Retina (tissue), 1 donor: ENCODE measurements at regions not wholly inside any gene's neighbourhood (a gene's known extent, or its start where the extent isn't known, plus 50 kb on each side); places are given as distances from the start of the nearest gene placed in this dataset.
"Not testable (repeated sequence)": the region's sequence is repeated elsewhere in the genome, so short reads cannot be mapped to it uniquely, and the experiment has no call there.

Experiments used
- DNase-seq: peaks from one replicate; pipeline ENCODE4 v3.0.0-alpha.2; 2016

- DNase-seq, result no peak
Observed at GRCh38 chr13:111064661-111065060, 50.4 kb upstream of the ARHGEF7 start.

GRCh38 chr13:111062966-111063365 is 52.1 kb upstream of the ARHGEF7 start:
- DNase-seq, result no peak

- DNase-seq, result no peak
Observed at GRCh38 chr13:111062305-111062704, 52.8 kb upstream of the ARHGEF7 start.

GRCh38 chr13:111061358-111062045 is 53.6 kb upstream of the ARHGEF7 start:
- DNase-seq, result no peak

- DNase-seq, result no peak
Observed at GRCh38 chr13:111060237-111060919, 54.7 kb upstream of the ARHGEF7 start.

GRCh38 chr13:111058796-111059506 is 56.2 kb upstream of the ARHGEF7 start:
- no peak for DNase-seq

GRCh38 chr13:111058339-111058738 is 56.8 kb upstream of the ARHGEF7 start:
- not testable (repeated sequence) for DNase-seq

- DNase-seq, result not testable (repeated sequence)
Observed at GRCh38 chr13:111051726-111052232, 63.3 kb upstream of the ARHGEF7 start.

GRCh38 chr13:111051041-111051725 is 63.9 kb upstream of the ARHGEF7 start:
- DNase-seq, result no peak

- no peak for DNase-seq
Observed at GRCh38 chr13:111050539-111050879, 64.6 kb upstream of the ARHGEF7 start.

GRCh38 chr13:111049791-111050538 is 65.1 kb upstream of the ARHGEF7 start:
- no peak for DNase-seq

- no peak for DNase-seq
Observed at GRCh38 chr13:111048387-111048786, 66.7 kb upstream of the ARHGEF7 start.

GRCh38 chr13:111047326-111047725 is 67.8 kb upstream of the ARHGEF7 start:
- no peak for DNase-seq

- no peak for DNase-seq
Observed at GRCh38 chr13:111046590-111047141, 68.4 kb upstream of the ARHGEF7 start.

- no peak for DNase-seq
Observed at GRCh38 chr13:111045170-111045569, 69.9 kb upstream of the ARHGEF7 start.

GRCh38 chr13:111044087-111044830 is 70.9 kb upstream of the ARHGEF7 start:
- DNase-seq, result no peak

- DNase-seq, result no peak
Observed at GRCh38 chr13:111043575-111043982, 71.5 kb upstream of the ARHGEF7 start.

GRCh38 chr13:111042661-111043226 is 72.4 kb upstream of the ARHGEF7 start:
- DNase-seq, result no peak

GRCh38 chr13:111040830-111041229 is 74.3 kb upstream of the ARHGEF7 start:
- DNase-seq, result no peak

GRCh38 chr13:111039735-111040134 is 75.4 kb upstream of the ARHGEF7 start:
- DNase-seq, result no peak

GRCh38 chr13:111038887-111039286 is 76.2 kb upstream of the ARHGEF7 start:
- no peak for DNase-seq
